EL (cell line): ENCODE measurements at regions not wholly inside any gene's neighbourhood (a gene's known extent, or its start where the extent isn't known, plus 50 kb on each side); places are given as distances from the start of the nearest gene placed in this dataset.

Experiments used
- DNase-seq: peaks from one replicate; pipeline ENCODE4 v3.0.0-alpha.2; 2016

- DNase-seq, result no peak
Observed at GRCh38 chr11:57103899-57104605, 77.7 kb upstream of the LRRC55 start.

GRCh38 chr11:57109331-57109730 is 72.4 kb upstream of the LRRC55 start:
- DNase-seq, result no peak

- no peak for DNase-seq
Observed at GRCh38 chr11:57111619-57112018, 70.1 kb upstream of the LRRC55 start.

DNA sequence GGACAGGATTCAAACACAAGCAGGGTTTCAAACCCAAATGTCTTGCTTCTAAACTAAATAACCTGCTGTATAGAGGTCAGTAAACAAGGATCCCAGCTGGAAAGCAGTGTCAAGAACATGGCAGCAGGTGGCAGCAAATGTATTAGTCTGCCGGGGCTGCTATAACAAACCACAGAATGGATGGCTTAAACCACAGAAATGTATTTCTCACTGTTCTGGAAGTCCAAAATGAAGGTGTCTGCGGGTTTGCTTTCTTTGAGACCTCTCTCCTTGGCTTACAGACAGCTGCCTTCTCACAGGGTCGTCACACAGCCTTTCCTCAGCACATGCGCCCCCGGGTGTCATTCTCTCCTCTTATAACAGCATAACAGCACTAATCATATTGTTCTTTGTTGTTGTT is 65.1 kb upstream of the LRRC55 start:
- peak; percentile 68 for DNase-seq

DNA sequence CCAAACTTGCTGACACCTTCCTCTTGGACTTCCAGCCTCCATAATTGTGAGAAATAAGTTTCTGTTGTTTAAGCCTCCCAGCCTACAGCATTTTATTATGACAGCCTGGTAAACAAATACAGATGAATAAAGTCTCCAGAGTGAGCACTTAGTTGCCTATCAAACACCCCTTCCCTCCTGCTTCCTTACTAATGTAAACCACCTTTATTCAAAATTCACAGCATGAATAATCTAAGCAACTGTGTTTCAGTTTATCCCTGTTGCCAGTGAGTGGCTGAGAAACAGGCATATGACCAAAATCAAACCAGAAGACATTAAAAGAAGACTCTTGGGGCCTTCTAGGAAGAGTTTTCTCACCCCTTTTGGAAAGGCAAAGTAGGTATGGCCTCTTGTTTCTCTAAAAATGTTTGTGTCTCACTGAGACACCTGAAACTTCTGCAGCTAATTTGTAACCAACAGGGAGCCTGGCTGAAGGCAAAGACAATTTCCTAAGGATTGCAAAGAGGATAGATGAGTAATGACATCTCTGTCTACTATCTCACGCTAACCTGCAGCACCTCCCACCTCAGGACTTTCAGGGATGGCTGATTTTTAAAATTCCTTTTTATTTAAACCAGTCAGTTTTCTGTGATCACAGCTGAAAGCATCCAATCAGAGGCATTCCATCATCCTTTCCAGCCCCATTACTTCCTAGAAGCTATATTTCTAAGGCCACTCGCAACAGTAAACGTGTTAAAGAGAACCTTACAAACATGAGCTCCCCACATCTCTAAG is 61.4 kb upstream of the LRRC55 start:
- no peak for DNase-seq

GRCh38 chr11:57121996-57122395 is 59.8 kb upstream of the LRRC55 start:
- DNase-seq, result no peak

- DNase-seq, result no peak
Observed at GRCh38 chr11:57123590-57123989, 58.2 kb upstream of the LRRC55 start.

DNA sequence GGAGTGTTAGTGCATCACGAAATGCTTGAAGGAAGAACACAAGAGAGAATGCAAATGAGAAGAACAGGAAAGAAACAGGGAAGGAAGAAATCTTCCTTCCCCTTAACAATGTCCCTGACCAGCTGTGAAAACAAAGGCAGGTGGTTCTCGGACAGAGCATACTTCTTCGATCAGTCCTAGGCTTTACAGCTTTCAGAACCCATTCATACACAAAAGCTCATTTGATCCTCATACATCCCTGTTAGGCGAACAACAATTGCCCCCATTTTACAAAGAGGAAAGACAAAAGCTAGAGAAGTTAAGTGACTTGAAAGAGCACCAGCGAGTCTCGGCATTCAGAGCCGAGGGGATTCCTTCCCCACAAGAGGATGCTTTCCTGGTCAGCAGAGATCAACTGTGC is 57.2 kb upstream of the LRRC55 start:
- DNase-seq, result no peak

- no peak for DNase-seq
Observed at GRCh38 chr11:57124917-57125316, 56.8 kb upstream of the LRRC55 start.

GRCh38 chr11:57126766-57127400 is 54.9 kb upstream of the LRRC55 start:
- DNase-seq, result no peak

DNA sequence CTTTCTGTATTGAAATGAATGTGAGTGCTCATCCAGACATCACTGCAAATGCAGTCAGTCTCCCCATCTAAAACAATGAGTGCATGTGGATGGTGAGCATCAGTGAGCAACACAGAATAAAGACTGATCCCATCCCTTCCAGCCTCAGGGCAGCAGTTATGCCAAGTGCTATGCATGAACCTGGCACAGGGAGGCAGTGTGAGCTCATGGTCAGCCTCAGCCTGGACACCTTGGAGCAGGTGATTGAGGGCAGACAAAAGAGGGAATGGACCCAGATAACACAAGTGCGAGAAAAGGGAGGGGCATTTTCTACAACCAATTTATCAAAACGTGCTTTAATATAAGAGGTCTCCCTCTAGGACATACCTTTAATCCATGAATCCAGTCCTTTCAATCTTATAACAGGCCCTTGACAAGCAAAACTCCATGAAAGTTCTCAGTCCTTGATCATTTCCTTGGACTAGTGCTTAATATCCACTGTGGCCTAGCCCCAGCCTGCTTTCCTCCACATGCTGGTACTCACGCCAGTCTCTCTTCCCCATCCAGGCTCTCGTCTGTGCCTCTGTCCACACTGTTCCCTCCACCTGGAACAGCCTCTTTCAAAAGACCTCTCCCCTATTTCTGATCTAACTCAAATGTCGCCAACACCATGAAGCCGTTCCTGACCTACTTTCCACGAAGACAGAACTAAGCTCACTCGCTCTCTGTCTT is 50.5 kb upstream of the LRRC55 start:
- peak; percentile 10 for DNase-seq
